ENCODE measurements at regions not wholly inside any gene's neighbourhood (a gene's known extent, or its start where the extent isn't known, plus 50 kb on each side); places are given as distances from the start of the nearest gene placed in this dataset.
"Not testable (repeated sequence)": the region's sequence is repeated elsewhere in the genome, so short reads cannot be mapped to it uniquely, and the experiment has no call there.

GRCh38 chr3:182325213-182325950 lies 467.9 kb upstream of the ATP11B start:
- no peaks in the 10 kb centered on the region for H3K9me2 ChIP-seq (ENCODE audit: insufficient read depth)
- no peaks in the 10 kb centered on the region for H3K36me3 ChIP-seq (ENCODE audit: low read depth)
- no peaks in the 10 kb centered on the region for H3K4me1 ChIP-seq (ENCODE audit: insufficient read depth)
- H3K4me3 ChIP-seq: no peak overlapping the region
- no peaks in the 10 kb centered on the region for H3K9me3 ChIP-seq (ENCODE audit: low read depth)
- H2AFZ ChIP-seq: no peak overlapping the region
- no peak for TF ChIP-seq EZH2 (IDR thresholded peaks at IDR 0.05; ENCODE audit: insufficient read depth, poor library complexity, severe bottlenecking)
- no peak overlapping the region for H3K9ac ChIP-seq
- H3K79me2 ChIP-seq (ENCODE audit: insufficient read depth): no peaks in the 10 kb centered on the region
- H3K27me3 ChIP-seq (replicated peaks; ENCODE audit: insufficient read depth): no peaks in the 10 kb centered on the region
- no peak overlapping the region for H3K27ac ChIP-seq
- no peak overlapping the region for H3K4me2 ChIP-seq (ENCODE audit: unreplicated experiment)
- no peak for DNase-seq
- in situ Hi-C loops (cut with MboI): no loop called here
- H3F3A ChIP-seq (ENCODE audit: insufficient read depth): no peaks in the 10 kb centered on the region
- 27 to 28% methylated on average over 10 of the region's 10 CpGs for WGBS, 2 experiments (ENCODE audit: low coverage in 1 of 2, low lambda C conversion rate in 2 of 2, missing lambda C conversion rate in 2 of 2)
- no peaks in the 10 kb centered on the region for H4K20me1 ChIP-seq (ENCODE audit: insufficient read depth)

DNA sequence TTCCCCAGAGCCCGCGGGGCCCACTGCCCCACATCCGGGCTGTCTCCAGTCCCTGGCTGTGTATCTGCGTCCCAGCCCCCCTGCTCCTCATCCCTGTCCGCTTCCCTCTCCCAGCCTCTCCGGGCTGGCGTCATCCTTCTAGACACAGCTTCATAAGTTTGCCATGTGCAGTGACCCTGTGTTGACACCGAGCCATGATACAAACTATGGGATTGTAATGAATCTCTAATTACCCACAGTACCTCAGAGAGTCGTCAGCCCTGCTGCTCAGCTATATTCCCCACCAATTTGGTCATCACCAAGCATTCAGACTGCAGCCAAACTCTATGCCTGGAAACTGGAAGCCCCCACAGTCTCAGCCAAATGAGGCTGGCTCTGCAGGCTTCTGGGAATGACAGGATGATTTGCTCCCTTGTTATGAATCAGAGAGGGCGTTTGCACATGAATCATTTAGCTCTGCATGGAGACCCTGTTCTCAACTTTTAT lies 466.1 kb upstream of the ATP11B start:
- no peaks in the 10 kb centered on the region for H3K4me1 ChIP-seq (ENCODE audit: insufficient read depth)
- no peak overlapping the region for H3K4me2 ChIP-seq (ENCODE audit: unreplicated experiment)
- H3K9me3 ChIP-seq (ENCODE audit: low read depth): no peaks in the 10 kb centered on the region
- no peak overlapping the region for H3K9ac ChIP-seq
- 1 to 2% methylated on average over 10 of the region's 10 CpGs for WGBS, 2 experiments (ENCODE audit: low coverage in 1 of 2, low lambda C conversion rate in 2 of 2, missing lambda C conversion rate in 2 of 2)
- no peaks in the 10 kb centered on the region for H4K20me1 ChIP-seq (ENCODE audit: insufficient read depth)
- no peaks in the 10 kb centered on the region for H3F3A ChIP-seq (ENCODE audit: insufficient read depth)
- H3K9me2 ChIP-seq (ENCODE audit: insufficient read depth): no peaks in the 10 kb centered on the region
- in situ Hi-C loops (cut with MboI): no loop called here
- H3K79me2 ChIP-seq (ENCODE audit: insufficient read depth): no peaks in the 10 kb centered on the region
- DNase-seq: no peak
- no peaks in the 10 kb centered on the region for H3K27me3 ChIP-seq (replicated peaks; ENCODE audit: insufficient read depth)
- TF ChIP-seq EZH2 (IDR thresholded peaks at IDR 0.05; ENCODE audit: insufficient read depth, poor library complexity, severe bottlenecking): no peak
- TF ChIP-seq EZH2phosphoT487 (IDR thresholded peaks at IDR 0.05; ENCODE audit: insufficient read depth, low read depth): no peak
- no peak overlapping the region for H2AFZ ChIP-seq
- H3K36me3 ChIP-seq (ENCODE audit: low read depth): no peaks in the 10 kb centered on the region
- no peak overlapping the region for H3K4me3 ChIP-seq
- no peak overlapping the region for H3K27ac ChIP-seq

DNA sequence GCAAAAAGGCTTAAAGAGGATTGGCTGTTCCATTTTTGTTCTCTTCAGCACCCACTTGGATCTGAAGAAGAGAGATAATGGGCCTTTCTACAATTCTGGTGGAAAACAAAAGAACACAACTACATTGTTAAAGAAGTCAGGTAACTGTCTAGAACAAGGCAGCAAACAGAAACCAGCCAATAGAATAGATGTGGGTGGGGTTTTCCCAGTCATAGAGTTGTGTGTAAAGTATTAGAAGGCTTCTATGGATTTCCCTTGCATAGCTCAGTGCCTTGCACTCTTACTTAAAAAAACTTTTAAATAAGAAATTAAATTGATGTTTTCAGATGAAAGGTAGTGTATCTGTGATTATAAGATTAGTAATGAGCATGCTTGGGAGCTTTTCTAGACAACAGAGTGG lies 462.7 kb upstream of the ATP11B start:
- Histone ChIP-seq H3K9ac (no peak overlapping the region), H2AFZ (no peak overlapping the region), H3K36me3 (ENCODE audit: low read depth) (no peaks in the 10 kb centered on the region), H3K4me2 (ENCODE audit: unreplicated experiment) (no peak overlapping the region), H3K27me3 (replicated peaks; ENCODE audit: insufficient read depth) (no peaks in the 10 kb centered on the region), H4K20me1 (ENCODE audit: insufficient read depth) (no peaks in the 10 kb centered on the region), H3K9me3 (ENCODE audit: low read depth) (no peaks in the 10 kb centered on the region), H3K79me2 (ENCODE audit: insufficient read depth) (no peaks in the 10 kb centered on the region), H3K27ac (no peak overlapping the region), H3K9me2 (ENCODE audit: insufficient read depth) (no peaks in the 10 kb centered on the region), H3K4me3 (no peak overlapping the region), H3F3A (ENCODE audit: insufficient read depth) (no peaks in the 10 kb centered on the region), H3K4me1 (ENCODE audit: insufficient read depth) (no peaks in the 10 kb centered on the region)
- in situ Hi-C loops (cut with MboI): no loop called here
- DNase-seq: no peak
- TF ChIP-seq EZH2 (IDR thresholded peaks at IDR 0.05; ENCODE audit: insufficient read depth, poor library complexity, severe bottlenecking): no peak
- no peak for TF ChIP-seq EZH2phosphoT487 (IDR thresholded peaks at IDR 0.05; ENCODE audit: insufficient read depth, low read depth)

DNA sequence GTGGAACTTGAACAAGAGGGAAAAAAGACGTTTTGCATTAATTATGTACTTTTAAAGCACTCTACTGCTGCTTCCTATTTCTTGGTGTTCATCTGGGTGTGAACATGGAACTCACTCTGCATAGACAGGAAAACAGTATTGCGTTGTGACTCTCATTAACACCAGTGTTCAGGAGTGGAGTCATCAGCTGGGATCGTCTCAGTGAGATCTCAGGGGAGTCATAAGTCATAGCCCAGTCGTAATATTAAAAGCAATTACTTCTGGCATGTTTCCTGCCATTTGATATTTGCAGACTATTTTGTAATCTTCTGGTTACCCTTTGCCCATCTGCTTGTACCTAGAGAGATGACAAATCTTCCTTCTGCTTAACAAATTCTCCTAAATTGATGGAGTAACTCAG lies 462.0 kb upstream of the ATP11B start:
- Histone ChIP-seq H2AFZ (no peak overlapping the region), H3K9me2 (ENCODE audit: insufficient read depth) (no peaks in the 10 kb centered on the region), H3K4me2 (ENCODE audit: unreplicated experiment) (no peak overlapping the region), H3K4me3 (no peak overlapping the region), H3K36me3 (ENCODE audit: low read depth) (no peaks in the 10 kb centered on the region), H3F3A (ENCODE audit: insufficient read depth) (no peaks in the 10 kb centered on the region), H3K27ac (no peak overlapping the region), H4K20me1 (ENCODE audit: insufficient read depth) (no peaks in the 10 kb centered on the region), H3K9me3 (ENCODE audit: low read depth) (no peaks in the 10 kb centered on the region), H3K79me2 (ENCODE audit: insufficient read depth) (no peaks in the 10 kb centered on the region), H3K27me3 (replicated peaks; ENCODE audit: insufficient read depth) (no peaks in the 10 kb centered on the region), H3K4me1 (ENCODE audit: insufficient read depth) (no peaks in the 10 kb centered on the region), H3K9ac (no peak overlapping the region)
- WGBS, 2 experiments (ENCODE audit: low coverage in 1 of 2, low lambda C conversion rate in 2 of 2, missing lambda C conversion rate in 2 of 2): 5 to 7% methylated on average over 4 of the region's 4 CpGs
- DNase-seq: no peak
- in situ Hi-C loops (cut with MboI): no loop called here
- no peak for TF ChIP-seq EZH2 (IDR thresholded peaks at IDR 0.05; ENCODE audit: insufficient read depth, poor library complexity, severe bottlenecking)
- TF ChIP-seq EZH2phosphoT487 (IDR thresholded peaks at IDR 0.05; ENCODE audit: insufficient read depth, low read depth): no peak

- H3K79me2 ChIP-seq (ENCODE audit: insufficient read depth): no peaks in the 10 kb centered on the region
- H3K27me3 ChIP-seq (replicated peaks; ENCODE audit: insufficient read depth): no peaks in the 10 kb centered on the region
- in situ Hi-C loops (cut with MboI): no loop called here
- DNase-seq: no peak
- H3K36me3 ChIP-seq (ENCODE audit: low read depth): no peaks in the 10 kb centered on the region
- H3K4me3 ChIP-seq: no peak overlapping the region
- no peaks in the 10 kb centered on the region for H3K9me2 ChIP-seq (ENCODE audit: insufficient read depth)
- H4K20me1 ChIP-seq (ENCODE audit: insufficient read depth): no peaks in the 10 kb centered on the region
- no peak overlapping the region for H3K9ac ChIP-seq
- no peaks in the 10 kb centered on the region for H3K4me1 ChIP-seq (ENCODE audit: insufficient read depth)
- no peak overlapping the region for H3K27ac ChIP-seq
- no peak overlapping the region for H3K4me2 ChIP-seq (ENCODE audit: unreplicated experiment)
- TF ChIP-seq EZH2phosphoT487 (IDR thresholded peaks at IDR 0.05; ENCODE audit: insufficient read depth, low read depth): no peak
- TF ChIP-seq EZH2 (IDR thresholded peaks at IDR 0.05; ENCODE audit: insufficient read depth, poor library complexity, severe bottlenecking): no peak
- H3F3A ChIP-seq (ENCODE audit: insufficient read depth): no peaks in the 10 kb centered on the region
- no peaks in the 10 kb centered on the region for H3K9me3 ChIP-seq (ENCODE audit: low read depth)
- WGBS, 2 experiments (ENCODE audit: low coverage in 1 of 2, low lambda C conversion rate in 2 of 2, missing lambda C conversion rate in 2 of 2): 25 to 54% methylated on average over 1 of the region's 1 CpG
- H2AFZ ChIP-seq: no peak overlapping the region
Measured at GRCh38 chr3:182342252-182342651, 451.1 kb upstream of the ATP11B start.

- H4K20me1 ChIP-seq (ENCODE audit: insufficient read depth); H3K79me2 ChIP-seq (ENCODE audit: insufficient read depth); H3K4me1 ChIP-seq (ENCODE audit: insufficient read depth); H3K36me3 ChIP-seq (ENCODE audit: low read depth); H3K9ac ChIP-seq; H3F3A ChIP-seq (ENCODE audit: insufficient read depth); H3K4me2 ChIP-seq (ENCODE audit: unreplicated experiment); H3K9me3 ChIP-seq (ENCODE audit: low read depth); H3K27me3 ChIP-seq (replicated peaks; ENCODE audit: insufficient read depth); H3K4me3 ChIP-seq; in situ Hi-C loops (cut with MboI); H3K9me2 ChIP-seq (ENCODE audit: insufficient read depth); H2AFZ ChIP-seq; DNase-seq; H3K27ac ChIP-seq: not testable (repeated sequence)
Measured at GRCh38 chr3:182344026-182344425, 449.3 kb upstream of the ATP11B start.

All from GM23248 (cell line).